Urothelium cell line (cell line): ENCODE measurements at regions not wholly inside any gene's neighbourhood (a gene's known extent, or its start where the extent isn't known, plus 50 kb on each side); places are given as distances from the start of the nearest gene placed in this dataset.
"Not testable (repeated sequence)": the region's sequence is repeated elsewhere in the genome, so short reads cannot be mapped to it uniquely, and the experiment has no call there.

Source experiments
- DNase-seq: peaks from one replicate; pipeline ENCODE4 v3.0.0; 2011; ENCODE audit warnings: low spot score, mixed read lengths
- FAIRE-seq: peaks from 2 replicates; lab custom pipeline; 2011; peaks lifted over from hg19 to GRCh38; lab: Jason Lieb, UNC

- DNase-seq = no peak
- FAIRE-seq = no peak
These were observed 344.3 kb downstream of the GADD45G start for GRCh38 chr9:89949111-89949510.

GRCh38 chr9:89951675-89952074 is 346.9 kb downstream of the GADD45G start:
- FAIRE-seq (no peak), DNase-seq (no peak)

GRCh38 chr9:89952401-89952800 is 347.6 kb downstream of the GADD45G start:
- FAIRE-seq = no peak

GRCh38 chr9:89953263-89953662 is 348.5 kb downstream of the GADD45G start:
- not testable (repeated sequence) for FAIRE-seq

More at GRCh38 chr9:89952401-89952800, 347.6 kb downstream of the GADD45G start:
- no peak for DNase-seq

GRCh38 chr9:89953824-89954615 is 349.2 kb downstream of the GADD45G start:
- DNase-seq = no peak

More at GRCh38 chr9:89953263-89953662, 348.5 kb downstream of the GADD45G start:
- DNase-seq = not testable (repeated sequence)

GRCh38 chr9:89955144-89955543 is 350.3 kb downstream of the GADD45G start:
- DNase-seq = no peak
- FAIRE-seq = no peak

More at GRCh38 chr9:89953824-89954615, 349.2 kb downstream of the GADD45G start:
- no peak for FAIRE-seq

- FAIRE-seq (no peak), DNase-seq (no peak)
These were observed 350.8 kb downstream of the GADD45G start for GRCh38 chr9:89955626-89956025.

- FAIRE-seq (no peak), DNase-seq (no peak)
These were observed 351.5 kb downstream of the GADD45G start for GRCh38 chr9:89956331-89956730.

- no peak for DNase-seq
- FAIRE-seq = no peak
These were observed 352.1 kb downstream of the GADD45G start for GRCh38 chr9:89956907-89957306.

- DNase-seq (no peak), FAIRE-seq (no peak)
These were observed 353.3 kb downstream of the GADD45G start for GRCh38 chr9:89958086-89958485.

- DNase-seq (no peak), FAIRE-seq (no peak)
These were observed 357.0 kb downstream of the GADD45G start for GRCh38 chr9:89961616-89962341.

GRCh38 chr9:89963280-89963679 is 358.5 kb downstream of the GADD45G start:
- FAIRE-seq = peak; percentile 92
- DNase-seq = no peak

GRCh38 chr9:89967527-89967926 is 362.7 kb downstream of the GADD45G start:
- FAIRE-seq (no peak), DNase-seq (no peak)

GRCh38 chr9:89969156-89969675 is 364.4 kb downstream of the GADD45G start:
- no peak for FAIRE-seq
- peak; percentile 25 for DNase-seq

GRCh38 chr9:89969881-89970639 is 365.2 kb downstream of the GADD45G start:
- FAIRE-seq = no peak

GRCh38 chr9:89970701-89971100 is 365.9 kb downstream of the GADD45G start:
- DNase-seq (no peak), FAIRE-seq (no peak)

More at GRCh38 chr9:89969881-89970639, 365.2 kb downstream of the GADD45G start:
- DNase-seq = no peak

GRCh38 chr9:89972535-89972934 is 367.7 kb downstream of the GADD45G start:
- no peak for FAIRE-seq
- no peak for DNase-seq

GRCh38 chr9:89974582-89974981 is 369.8 kb downstream of the GADD45G start:
- DNase-seq (no peak), FAIRE-seq (no peak)

GRCh38 chr9:89975024-89975423 is 370.2 kb downstream of the GADD45G start:
- FAIRE-seq = no peak
- DNase-seq = no peak

- no peak for DNase-seq
- FAIRE-seq = no peak
These were observed 370.8 kb downstream of the GADD45G start for GRCh38 chr9:89975630-89976029.

- DNase-seq = no peak
- no peak for FAIRE-seq
These were observed 373.4 kb downstream of the GADD45G start for GRCh38 chr9:89978185-89978584.
